Renal pelvis (tissue), 1 donor: ENCODE measurements at regions not wholly inside any gene's neighbourhood (a gene's known extent, or its start where the extent isn't known, plus 50 kb on each side); places are given as distances from the start of the nearest gene placed in this dataset.
A peak's percentile ranks its signal among the peaks of the same experiment; 100 is the strongest.

Experiments
- DNase-seq: peaks from one replicate; pipeline ENCODE4 v3.0.0-alpha.2; 2013

- DNase-seq, result no peak
These were observed 51.7 kb upstream of the NFKBIA start for GRCh38 chr14:35456261-35456660.

GRCh38 chr14:35458442-35458841 is 53.9 kb upstream of the NFKBIA start:
- DNase-seq, result no peak

- no peak for DNase-seq
These were observed 55.2 kb upstream of the NFKBIA start for GRCh38 chr14:35459776-35460175.

GRCh38 chr14:35470755-35471154 is 63.2 kb upstream of the INSM2 start:
- peak; percentile 2 for DNase-seq

- DNase-seq, result no peak
These were observed 62.2 kb upstream of the INSM2 start for GRCh38 chr14:35471803-35472202.

GRCh38 chr14:35474323-35474722 is 59.6 kb upstream of the INSM2 start:
- no peak for DNase-seq

GRCh38 chr14:35480119-35480769 is 53.7 kb upstream of the INSM2 start:
- DNase-seq, result no peak

GRCh38 chr14:35482994-35483515 is 50.9 kb upstream of the INSM2 start:
- DNase-seq, result no peak
